ENCODE measurements at regions not wholly inside any gene's neighbourhood (a gene's known extent, or its start where the extent isn't known, plus 50 kb on each side); places are given as distances from the start of the nearest gene placed in this dataset.

- WGBS (ENCODE audit: insufficient coverage, low coverage, low lambda C conversion rate, missing lambda C conversion rate), result 68% methylated on average over 5 of the region's 14 CpGs
Measured at GRCh38 chr6:165806126-165806810, 143.2 kb upstream of the PDE10A start.

GRCh38 chr6:165805636-165806035 lies 142.6 kb upstream of the PDE10A start:
- TF ChIP-seq CTCF (IDR thresholded peaks at IDR 0.05) (no peak), POLR2A (IDR thresholded peaks at IDR 0.05) (no peak)
- no peak overlapping the region for H3K27ac ChIP-seq
- DNase-seq (no peak), ATAC-seq (no peak)
- H3K4me1 ChIP-seq, result no peaks in the 10 kb centered on the region
- peaks cover 0 to 7% of the 10 kb centered on the region in 2 donors for H3K27me3 ChIP-seq
- H3K36me3 ChIP-seq, result no peaks in the 10 kb centered on the region
- intact Hi-C loops (cut with DNase I), result no loop called here
- H3K4me3 ChIP-seq, result no peak overlapping the region
- 60% methylated on average over 5 of the region's 10 CpGs for WGBS (ENCODE audit: insufficient coverage, low coverage, low lambda C conversion rate, missing lambda C conversion rate)
- H3K9me3 ChIP-seq, result no peaks in the 10 kb centered on the region

More at GRCh38 chr6:165806126-165806810, 143.2 kb upstream of the PDE10A start:
- intact Hi-C loops (cut with DNase I), result no loop called here
- Histone ChIP-seq H3K4me3 (no peak overlapping the region), H3K9me3 (no peaks in the 10 kb centered on the region), H3K4me1 (no peaks in the 10 kb centered on the region), H3K27me3 (peaks cover 0 to 7% of the 10 kb centered on the region in 2 donors), H3K36me3 (no peaks in the 10 kb centered on the region), H3K27ac (no peak overlapping the region)
- DNase-seq, result no peak
- ATAC-seq, result no peak
- no peak for TF ChIP-seq CTCF (IDR thresholded peaks at IDR 0.05)
- no peak for TF ChIP-seq POLR2A (IDR thresholded peaks at IDR 0.05)

GRCh38 chr6:165805067-165805555 lies 142.1 kb upstream of the PDE10A start:
- TF ChIP-seq CTCF (IDR thresholded peaks at IDR 0.05) (no peak), POLR2A (IDR thresholded peaks at IDR 0.05) (no peak)
- WGBS (ENCODE audit: insufficient coverage, low coverage, low lambda C conversion rate, missing lambda C conversion rate), result 33% methylated on average over 4 of the region's 39 CpGs
- ATAC-seq (no peak), DNase-seq (no peak)
- no peaks in the 10 kb centered on the region for H3K9me3 ChIP-seq
- no peaks in the 10 kb centered on the region for H3K36me3 ChIP-seq
- no peaks in the 10 kb centered on the region for H3K4me1 ChIP-seq
- H3K4me3 ChIP-seq, result no peak overlapping the region
- H3K27ac ChIP-seq, result no peak overlapping the region
- intact Hi-C loops (cut with DNase I), result no loop called here
- peaks cover 0 to 7% of the 10 kb centered on the region in 2 donors for H3K27me3 ChIP-seq

GRCh38 chr6:165804331-165805066 lies 141.5 kb upstream of the PDE10A start:
- intact Hi-C loops (cut with DNase I), result no loop called here
- TF ChIP-seq POLR2A (IDR thresholded peaks at IDR 0.05), result no peak
- TF ChIP-seq CTCF (IDR thresholded peaks at IDR 0.05), result no peak
- no peaks in the 10 kb centered on the region for H3K36me3 ChIP-seq
- no peak overlapping the region for H3K27ac ChIP-seq
- H3K4me3 ChIP-seq, result no peak overlapping the region
- H3K4me1 ChIP-seq, result no peaks in the 10 kb centered on the region
- H3K9me3 ChIP-seq, result no peaks in the 10 kb centered on the region
- ATAC-seq (peak in 1 of 4 donors; percentile 9), DNase-seq (no peak)
- 13% methylated on average over 41 of the region's 61 CpGs for whole genome bisulfite sequencing (ENCODE audit: insufficient coverage, low coverage, low lambda C conversion rate, missing lambda C conversion rate)
- H3K27me3 ChIP-seq, result peaks cover 0 to 7% of the 10 kb centered on the region in 2 donors

Measured in right lobe of liver (tissue), 6 donors.